ENCODE measurements at regions not wholly inside any gene's neighbourhood (a gene's known extent, or its start where the extent isn't known, plus 50 kb on each side); places are given as distances from the start of the nearest gene placed in this dataset.
A peak's percentile ranks its signal among the peaks of the same experiment; 100 is the strongest.

GRCh38 chr10:52517012-52517411 is 202.9 kb downstream of the DKK1 start:
- no peak for ATAC-seq
- TF ChIP-seq BACH2 (CRISPR knock-in tag; IDR thresholded peaks at IDR 0.05; ENCODE audit: borderline replicate concordance) (no peak), GLIS3 (CRISPR knock-in tag; IDR thresholded peaks at IDR 0.05) (no peak), CSDC2 (CRISPR knock-in tag; IDR thresholded peaks at IDR 0.05) (no peak), RARB (CRISPR knock-in tag; IDR thresholded peaks at IDR 0.05) (no peak), PPARA (CRISPR knock-in tag; IDR thresholded peaks at IDR 0.05; ENCODE audit: borderline replicate concordance) (no peak), TSHZ2 (CRISPR knock-in tag; IDR thresholded peaks at IDR 0.05) (no peak), ZNF565 (CRISPR knock-in tag; conservative IDR thresholded peaks at IDR 0.05; ENCODE audit: low read depth) (no peak), POU6F1 (CRISPR knock-in tag; IDR thresholded peaks at IDR 0.05; ENCODE audit: borderline replicate concordance, low read depth) (no peak), SNAI2 (CRISPR knock-in tag; IDR thresholded peaks at IDR 0.05) (no peak), TOX (CRISPR knock-in tag; IDR thresholded peaks at IDR 0.05; ENCODE audit: borderline replicate concordance) (no peak), ARNTL (CRISPR knock-in tag; IDR thresholded peaks at IDR 0.05; ENCODE audit: borderline replicate concordance, low read depth) (no peak)

GRCh38 chr10:52523696-52524095 is 209.6 kb downstream of the DKK1 start:
- ATAC-seq: no peak
- TF ChIP-seq BACH2 (CRISPR knock-in tag; IDR thresholded peaks at IDR 0.05; ENCODE audit: borderline replicate concordance) (no peak), ZNF70 (CRISPR knock-in tag; IDR thresholded peaks at IDR 0.05) (no peak)

- TF ChIP-seq TOX (CRISPR knock-in tag; IDR thresholded peaks at IDR 0.05; ENCODE audit: borderline replicate concordance) (no peak), PATZ1 (CRISPR knock-in tag; IDR thresholded peaks at IDR 0.05; ENCODE audit: borderline replicate concordance) (no peak), SNAI2 (CRISPR knock-in tag; IDR thresholded peaks at IDR 0.05) (no peak), ARNTL (CRISPR knock-in tag; IDR thresholded peaks at IDR 0.05; ENCODE audit: borderline replicate concordance, low read depth) (no peak), OSR1 (CRISPR knock-in tag; IDR thresholded peaks at IDR 0.05) (no peak), CSRNP3 (CRISPR knock-in tag; IDR thresholded peaks at IDR 0.05) (no peak)
- peak; percentile 87 for ATAC-seq
These were observed 211.7 kb downstream of the DKK1 start for GRCh38 chr10:52525761-52526160.

GRCh38 chr10:52526251-52526823 is 212.3 kb downstream of the DKK1 start:
- ATAC-seq: peak; percentile 88
- TF ChIP-seq POU6F1 (CRISPR knock-in tag; IDR thresholded peaks at IDR 0.05; ENCODE audit: borderline replicate concordance, low read depth) (no peak), GLIS3 (CRISPR knock-in tag; IDR thresholded peaks at IDR 0.05) (no peak), RARB (CRISPR knock-in tag; IDR thresholded peaks at IDR 0.05) (no peak), SNAI2 (CRISPR knock-in tag; IDR thresholded peaks at IDR 0.05) (no peak), CSDC2 (CRISPR knock-in tag; IDR thresholded peaks at IDR 0.05) (no peak), CREB5 (CRISPR knock-in tag; IDR thresholded peaks at IDR 0.05; ENCODE audit: low read depth) (peak; percentile 43; the same call in 1 of the 2 replicates), OSR1 (CRISPR knock-in tag; IDR thresholded peaks at IDR 0.05) (no peak), ZFP3 (CRISPR knock-in tag; IDR thresholded peaks at IDR 0.05) (no peak), TCF4 (CRISPR knock-in tag; IDR thresholded peaks at IDR 0.05; ENCODE audit: borderline replicate concordance) (no peak), ZC3H10 (CRISPR knock-in tag; IDR thresholded peaks at IDR 0.05) (no peak), ESRRG (CRISPR knock-in tag; IDR thresholded peaks at IDR 0.05) (no peak), TOX (CRISPR knock-in tag; IDR thresholded peaks at IDR 0.05; ENCODE audit: borderline replicate concordance) (no peak), ZNF565 (CRISPR knock-in tag; conservative IDR thresholded peaks at IDR 0.05; ENCODE audit: low read depth) (no peak), PATZ1 (CRISPR knock-in tag; IDR thresholded peaks at IDR 0.05; ENCODE audit: borderline replicate concordance) (peak; percentile 46; the same call in 1 of the 2 replicates)
